Large intestine (tissue), 3 donors: ENCODE measurements at regions not wholly inside any gene's neighbourhood (a gene's known extent, or its start where the extent isn't known, plus 50 kb on each side); places are given as distances from the start of the nearest gene placed in this dataset.

Experiments used
- DNase-seq, 2 donors: peaks; one replicate each; pipeline versions ENCODE4 v3.0.0 to v3.0.0-alpha.2; 2013
- H3K27ac ChIP-seq: one replicate; pipeline ENCODE4 v1.5.1; 2013; ENCODE audit warnings: low read length
- H3K27me3 ChIP-seq: 2 replicates; pipeline ENCODE4 v1.6.1; 2013; ENCODE audit warnings: low read length; ENCODE audit not compliant: control insufficient read depth, insufficient read depth
- H3K36me3 ChIP-seq: 2 replicates; pipeline ENCODE4 v1.6.1; 2013; ENCODE audit warnings: low read length; ENCODE audit not compliant: control insufficient read depth, insufficient read depth
- H3K4me1 ChIP-seq: one replicate; pipeline ENCODE4 v1.6.1; 2013; ENCODE audit warnings: low read length; ENCODE audit not compliant: control insufficient read depth, insufficient read depth
- H3K4me3 ChIP-seq: one replicate; pipeline ENCODE4 v1.5.1; 2013; ENCODE audit warnings: low read length
- H3K9me3 ChIP-seq: one replicate; pipeline ENCODE4 v1.6.1; 2013; ENCODE audit warnings: mild to moderate bottlenecking, low read depth, low read length, moderate library complexity; ENCODE audit not compliant: control insufficient read depth
- WGBS: methylation state at CpG from one replicate; pipeline ENCODE4 v1.1.5; 2013; ENCODE audit warnings: low lambda C conversion rate; ENCODE audit not compliant: insufficient coverage; 5-methylcytosine and 5-hydroxymethylcytosine counted together

- H3K36me3 ChIP-seq = no peaks in the 10 kb centered on the region
- no peak overlapping the region for H3K27ac ChIP-seq
- no peaks in the 10 kb centered on the region for H3K4me1 ChIP-seq
- no peaks in the 10 kb centered on the region for H3K9me3 ChIP-seq
- no peak overlapping the region for H3K4me3 ChIP-seq
- WGBS = 88% methylated on average over 1 of the region's 1 CpG
- no peak for DNase-seq
- H3K27me3 ChIP-seq = no peaks in the 10 kb centered on the region
These were observed 226.1 kb upstream of the SORCS1 start for GRCh38 chr10:107390563-107390962.

- Histone ChIP-seq H3K27ac (no peak overlapping the region), H3K27me3 (no peaks in the 10 kb centered on the region), H3K4me1 (no peaks in the 10 kb centered on the region), H3K36me3 (no peaks in the 10 kb centered on the region), H3K9me3 (no peaks in the 10 kb centered on the region), H3K4me3 (no peak overlapping the region)
- DNase-seq = no peak
- 100% methylated on average over 2 of the region's 3 CpGs for WGBS
These were observed 218.9 kb upstream of the SORCS1 start for GRCh38 chr10:107383357-107383756.

- Histone ChIP-seq H3K4me3 (no peak overlapping the region), H3K36me3 (no peaks in the 10 kb centered on the region), H3K27ac (no peak overlapping the region), H3K4me1 (no peaks in the 10 kb centered on the region), H3K9me3 (no peaks in the 10 kb centered on the region), H3K27me3 (no peaks in the 10 kb centered on the region)
- no CpG with 5 or more reads among the region's 2 CpGs for WGBS
- no peak for DNase-seq
These were observed 215.1 kb upstream of the SORCS1 start for GRCh38 chr10:107379601-107380000.

GRCh38 chr10:107371801-107372200, 207.3 kb upstream of the SORCS1 start:
- H3K27me3 ChIP-seq = no peaks in the 10 kb centered on the region
- H3K4me3 ChIP-seq = no peak overlapping the region
- no peak overlapping the region for H3K27ac ChIP-seq
- H3K4me1 ChIP-seq = no peaks in the 10 kb centered on the region
- no peaks in the 10 kb centered on the region for H3K36me3 ChIP-seq
- DNase-seq = no peak
- no CpG with 5 or more reads among the region's 2 CpGs for WGBS
- no peaks in the 10 kb centered on the region for H3K9me3 ChIP-seq

GRCh38 chr10:107364872-107365271, 200.4 kb upstream of the SORCS1 start:
- no peak overlapping the region for H3K27ac ChIP-seq
- H3K4me1 ChIP-seq = no peaks in the 10 kb centered on the region
- H3K36me3 ChIP-seq = no peaks in the 10 kb centered on the region
- DNase-seq = no peak
- WGBS = 83% methylated on average over 2 of the region's 3 CpGs
- no peaks in the 10 kb centered on the region for H3K9me3 ChIP-seq
- no peak overlapping the region for H3K4me3 ChIP-seq
- no peaks in the 10 kb centered on the region for H3K27me3 ChIP-seq

- Histone ChIP-seq H3K9me3 (no peaks in the 10 kb centered on the region), H3K27ac (no peak overlapping the region), H3K27me3 (no peaks in the 10 kb centered on the region), H3K4me3 (no peak overlapping the region), H3K36me3 (no peaks in the 10 kb centered on the region), H3K4me1 (no peaks in the 10 kb centered on the region)
- no peak for DNase-seq
These were observed 197.8 kb upstream of the SORCS1 start for GRCh38 chr10:107362306-107362705.

GRCh38 chr10:107357033-107357432, 192.5 kb upstream of the SORCS1 start:
- Histone ChIP-seq H3K27me3 (no peaks in the 10 kb centered on the region), H3K36me3 (no peaks in the 10 kb centered on the region), H3K9me3 (no peaks in the 10 kb centered on the region), H3K4me1 (no peaks in the 10 kb centered on the region), H3K27ac (no peak overlapping the region), H3K4me3 (no peak overlapping the region)
- DNase-seq = no peak

GRCh38 chr10:107356396-107356795, 191.9 kb upstream of the SORCS1 start:
- no peaks in the 10 kb centered on the region for H3K4me1 ChIP-seq
- H3K27ac ChIP-seq = no peak overlapping the region
- no peaks in the 10 kb centered on the region for H3K9me3 ChIP-seq
- DNase-seq = no peak
- WGBS = 60% methylated on average over 1 of the region's 2 CpGs
- H3K36me3 ChIP-seq = no peaks in the 10 kb centered on the region
- H3K4me3 ChIP-seq = no peak overlapping the region
- no peaks in the 10 kb centered on the region for H3K27me3 ChIP-seq

GRCh38 chr10:107342711-107343110, 178.2 kb upstream of the SORCS1 start:
- H3K4me1 ChIP-seq = no peaks in the 10 kb centered on the region
- H3K27ac ChIP-seq = no peak overlapping the region
- peaks cover 2% of the 10 kb centered on the region for H3K9me3 ChIP-seq
- H3K4me3 ChIP-seq = no peak overlapping the region
- no peak for DNase-seq
- no peaks in the 10 kb centered on the region for H3K36me3 ChIP-seq
- WGBS = 91% methylated on average over 1 of the region's 2 CpGs
- H3K27me3 ChIP-seq = no peaks in the 10 kb centered on the region

- H3K36me3 ChIP-seq = no peaks in the 10 kb centered on the region
- 100% methylated on average over 2 of the region's 4 CpGs for WGBS
- no peaks in the 10 kb centered on the region for H3K9me3 ChIP-seq
- no peaks in the 10 kb centered on the region for H3K4me1 ChIP-seq
- H3K27me3 ChIP-seq = no peaks in the 10 kb centered on the region
- DNase-seq = no peak
- no peak overlapping the region for H3K4me3 ChIP-seq
- H3K27ac ChIP-seq = no peak overlapping the region
These were observed 176.8 kb upstream of the SORCS1 start for GRCh38 chr10:107341281-107341680.

GRCh38 chr10:107340326-107340725, 175.8 kb upstream of the SORCS1 start:
- Histone ChIP-seq H3K4me1 (no peaks in the 10 kb centered on the region), H3K4me3 (no peak overlapping the region), H3K9me3 (no peaks in the 10 kb centered on the region), H3K36me3 (no peaks in the 10 kb centered on the region), H3K27ac (no peak overlapping the region), H3K27me3 (no peaks in the 10 kb centered on the region)
- DNase-seq = no peak
- WGBS = no CpG with 5 or more reads among the region's 2 CpGs
